ENCODE measurements at regions not wholly inside any gene's neighbourhood (a gene's known extent, or its start where the extent isn't known, plus 50 kb on each side); places are given as distances from the start of the nearest gene placed in this dataset.

- H3K27me3 ChIP-seq (ENCODE audit: control insufficient read depth, insufficient read depth, low read length), result no peaks in the 10 kb centered on the region
- H3K4me3 ChIP-seq (ENCODE audit: insufficient read depth, low read depth, low read length), result no peak overlapping the region
- no peaks in the 10 kb centered on the region for H3K36me3 ChIP-seq (replicated peaks; ENCODE audit: control insufficient read depth, insufficient read depth, low read length)
- DNase-seq, result no peak
Measured at GRCh38 chr6:165229216-165229615, 80.2 kb downstream of the C6orf118 start.

- Histone ChIP-seq H3K4me3 (ENCODE audit: insufficient read depth, low read depth, low read length) (no peak overlapping the region), H3K27me3 (ENCODE audit: control insufficient read depth, insufficient read depth, low read length) (no peaks in the 10 kb centered on the region), H3K36me3 (replicated peaks; ENCODE audit: control insufficient read depth, insufficient read depth, low read length) (no peaks in the 10 kb centered on the region)
- no peak for DNase-seq
Measured at GRCh38 chr6:165227644-165228329, 81.6 kb downstream of the C6orf118 start.

- Histone ChIP-seq H3K27me3 (ENCODE audit: control insufficient read depth, insufficient read depth, low read length) (no peaks in the 10 kb centered on the region), H3K36me3 (replicated peaks; ENCODE audit: control insufficient read depth, insufficient read depth, low read length) (no peaks in the 10 kb centered on the region), H3K4me3 (ENCODE audit: insufficient read depth, low read depth, low read length) (no peak overlapping the region)
- no peak for DNase-seq
Measured at GRCh38 chr6:165223736-165224135, 85.7 kb downstream of the C6orf118 start.

- no peaks in the 10 kb centered on the region for H3K27me3 ChIP-seq (ENCODE audit: control insufficient read depth, insufficient read depth, low read length)
- no peak overlapping the region for H3K4me3 ChIP-seq (ENCODE audit: insufficient read depth, low read depth, low read length)
- DNase-seq, result no peak
- no peaks in the 10 kb centered on the region for H3K36me3 ChIP-seq (replicated peaks; ENCODE audit: control insufficient read depth, insufficient read depth, low read length)
Measured at GRCh38 chr6:165223101-165223500, 86.3 kb downstream of the C6orf118 start.

GRCh38 chr6:165222315-165223025, 86.9 kb downstream of the C6orf118 start:
- no peak overlapping the region for H3K4me3 ChIP-seq (ENCODE audit: insufficient read depth, low read depth, low read length)
- H3K36me3 ChIP-seq (replicated peaks; ENCODE audit: control insufficient read depth, insufficient read depth, low read length), result no peaks in the 10 kb centered on the region
- no peaks in the 10 kb centered on the region for H3K27me3 ChIP-seq (ENCODE audit: control insufficient read depth, insufficient read depth, low read length)
- DNase-seq, result no peak

- Histone ChIP-seq H3K36me3 (replicated peaks; ENCODE audit: control insufficient read depth, insufficient read depth, low read length) (no peaks in the 10 kb centered on the region), H3K4me3 (ENCODE audit: insufficient read depth, low read depth, low read length) (no peak overlapping the region), H3K27me3 (ENCODE audit: control insufficient read depth, insufficient read depth, low read length) (no peaks in the 10 kb centered on the region)
- DNase-seq, result no peak
Measured at GRCh38 chr6:165220045-165220444, 89.4 kb downstream of the C6orf118 start.

- Histone ChIP-seq H3K27me3 (ENCODE audit: control insufficient read depth, insufficient read depth, low read length) (no peaks in the 10 kb centered on the region), H3K4me3 (ENCODE audit: insufficient read depth, low read depth, low read length) (no peak overlapping the region), H3K36me3 (replicated peaks; ENCODE audit: control insufficient read depth, insufficient read depth, low read length) (no peaks in the 10 kb centered on the region)
- no peak for DNase-seq
Measured at GRCh38 chr6:165219629-165220028, 89.8 kb downstream of the C6orf118 start.

- Histone ChIP-seq H3K27me3 (ENCODE audit: control insufficient read depth, insufficient read depth, low read length) (no peaks in the 10 kb centered on the region), H3K36me3 (replicated peaks; ENCODE audit: control insufficient read depth, insufficient read depth, low read length) (no peaks in the 10 kb centered on the region), H3K4me3 (ENCODE audit: insufficient read depth, low read depth, low read length) (no peak overlapping the region)
- no peak for DNase-seq
Measured at GRCh38 chr6:165218829-165219228, 90.6 kb downstream of the C6orf118 start.

- H3K4me3 ChIP-seq (ENCODE audit: insufficient read depth, low read depth, low read length), result no peak overlapping the region
- DNase-seq, result no peak
- H3K36me3 ChIP-seq (replicated peaks; ENCODE audit: control insufficient read depth, insufficient read depth, low read length), result no peaks in the 10 kb centered on the region
- no peaks in the 10 kb centered on the region for H3K27me3 ChIP-seq (ENCODE audit: control insufficient read depth, insufficient read depth, low read length)
Measured at GRCh38 chr6:165206798-165207197, 102.6 kb downstream of the C6orf118 start.

GRCh38 chr6:165205632-165206031, 103.8 kb downstream of the C6orf118 start:
- no peaks in the 10 kb centered on the region for H3K27me3 ChIP-seq (ENCODE audit: control insufficient read depth, insufficient read depth, low read length)
- no peak for DNase-seq
- H3K36me3 ChIP-seq (replicated peaks; ENCODE audit: control insufficient read depth, insufficient read depth, low read length), result no peaks in the 10 kb centered on the region
- H3K4me3 ChIP-seq (ENCODE audit: insufficient read depth, low read depth, low read length), result no peak overlapping the region

GRCh38 chr6:165204807-165205545, 104.4 kb downstream of the C6orf118 start:
- no peak for DNase-seq
- Histone ChIP-seq H3K27me3 (ENCODE audit: control insufficient read depth, insufficient read depth, low read length) (no peaks in the 10 kb centered on the region), H3K4me3 (ENCODE audit: insufficient read depth, low read depth, low read length) (no peak overlapping the region)

GRCh38 chr6:165200178-165200577, 109.2 kb downstream of the C6orf118 start:
- H3K36me3 ChIP-seq (replicated peaks; ENCODE audit: control insufficient read depth, insufficient read depth, low read length), result no peaks in the 10 kb centered on the region
- no peak for DNase-seq
- no peaks in the 10 kb centered on the region for H3K27me3 ChIP-seq (ENCODE audit: control insufficient read depth, insufficient read depth, low read length)
- no peak overlapping the region for H3K4me3 ChIP-seq (ENCODE audit: insufficient read depth, low read depth, low read length)

More at GRCh38 chr6:165204807-165205545, 104.4 kb downstream of the C6orf118 start:
- H3K36me3 ChIP-seq (replicated peaks; ENCODE audit: control insufficient read depth, insufficient read depth, low read length), result no peaks in the 10 kb centered on the region

GRCh38 chr6:165191461-165191860, 117.9 kb downstream of the C6orf118 start:
- no peak for DNase-seq
- no peak overlapping the region for H3K4me3 ChIP-seq (ENCODE audit: insufficient read depth, low read depth, low read length)
- no peaks in the 10 kb centered on the region for H3K27me3 ChIP-seq (ENCODE audit: control insufficient read depth, insufficient read depth, low read length)
- H3K36me3 ChIP-seq (replicated peaks; ENCODE audit: control insufficient read depth, insufficient read depth, low read length), result no peaks in the 10 kb centered on the region

- no peak for DNase-seq
- Histone ChIP-seq H3K36me3 (replicated peaks; ENCODE audit: control insufficient read depth, insufficient read depth, low read length) (no peaks in the 10 kb centered on the region), H3K27me3 (ENCODE audit: control insufficient read depth, insufficient read depth, low read length) (no peaks in the 10 kb centered on the region), H3K4me3 (ENCODE audit: insufficient read depth, low read depth, low read length) (no peak overlapping the region)
Measured at GRCh38 chr6:165186441-165187205, 122.8 kb downstream of the C6orf118 start.
